Activated gamma-delta T cell treated with Interleukin-2 at 50 U/mL for 16 hours (primary cell): ENCODE measurements at regions not wholly inside any gene's neighbourhood (a gene's known extent, or its start where the extent isn't known, plus 50 kb on each side); places are given as distances from the start of the nearest gene placed in this dataset.
"Not testable (repeated sequence)": the region's sequence is repeated elsewhere in the genome, so short reads cannot be mapped to it uniquely, and the experiment has no call there.

Source experiments
- DNase-seq: peaks from one replicate; pipeline ENCODE4 v3.0.0-alpha.2; 2020

DNA sequence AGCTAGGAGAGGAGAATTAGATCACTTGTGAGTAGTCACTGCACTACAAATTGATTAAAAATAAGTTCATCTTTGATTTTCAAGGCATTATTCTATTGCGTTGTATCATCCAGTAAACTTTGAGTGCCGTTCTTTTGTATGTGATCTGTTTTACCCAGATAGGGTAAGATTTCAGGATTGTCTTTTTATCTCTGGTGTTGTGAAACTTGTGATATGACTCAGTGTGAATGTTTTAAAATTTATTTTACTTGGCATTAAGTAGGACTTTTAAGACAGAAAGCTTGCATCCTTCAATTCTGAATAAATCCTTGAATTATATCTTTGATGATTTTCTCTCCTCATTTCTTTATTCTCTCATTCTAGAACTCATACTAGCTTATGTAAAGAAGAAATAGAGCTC is 93.3 kb upstream of the ADAMTS5 start:
- DNase-seq = no peak

DNA sequence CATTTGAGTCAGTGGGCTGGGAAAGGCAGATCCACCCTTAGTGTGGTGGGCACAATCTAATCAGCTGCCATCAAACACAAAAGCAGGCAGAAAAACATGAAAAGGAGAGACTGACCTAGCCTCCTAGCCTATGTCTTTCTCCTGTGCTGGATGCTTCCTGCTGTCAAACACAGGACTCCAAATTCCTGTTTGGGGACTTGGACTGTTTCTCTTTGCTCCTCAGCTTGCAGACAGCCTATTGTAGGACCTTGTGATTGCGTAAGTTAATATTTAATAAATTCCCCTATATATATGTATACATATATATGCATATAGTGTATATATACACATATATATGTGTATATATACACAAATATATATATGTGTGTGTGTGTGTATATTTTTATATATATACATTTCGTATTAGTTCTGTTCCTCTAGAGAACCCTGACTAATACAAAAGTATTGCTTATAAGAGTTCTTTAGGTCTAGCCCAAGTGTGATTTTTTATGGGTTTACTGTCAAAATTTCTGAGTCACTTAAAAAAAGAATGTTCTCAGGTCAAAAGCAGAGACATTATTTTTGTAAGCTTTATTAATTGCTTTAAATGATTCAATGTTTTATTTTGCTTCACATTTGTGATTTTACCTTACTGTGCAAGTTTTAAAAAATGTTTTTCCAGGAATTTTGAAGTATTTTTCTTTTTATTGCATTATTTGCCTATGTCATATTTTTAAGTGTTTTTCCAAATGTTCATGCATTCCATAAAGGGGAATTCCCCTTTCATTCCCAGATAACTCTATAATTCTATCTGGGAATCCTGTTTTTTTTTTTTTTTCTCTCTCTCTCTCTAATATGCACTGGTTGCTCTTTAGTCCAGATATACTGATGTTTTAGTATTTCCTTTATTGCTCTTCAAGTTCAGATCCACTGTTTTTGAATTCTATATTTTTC is 92.1 kb upstream of the ADAMTS5 start:
- DNase-seq = no peak

DNA sequence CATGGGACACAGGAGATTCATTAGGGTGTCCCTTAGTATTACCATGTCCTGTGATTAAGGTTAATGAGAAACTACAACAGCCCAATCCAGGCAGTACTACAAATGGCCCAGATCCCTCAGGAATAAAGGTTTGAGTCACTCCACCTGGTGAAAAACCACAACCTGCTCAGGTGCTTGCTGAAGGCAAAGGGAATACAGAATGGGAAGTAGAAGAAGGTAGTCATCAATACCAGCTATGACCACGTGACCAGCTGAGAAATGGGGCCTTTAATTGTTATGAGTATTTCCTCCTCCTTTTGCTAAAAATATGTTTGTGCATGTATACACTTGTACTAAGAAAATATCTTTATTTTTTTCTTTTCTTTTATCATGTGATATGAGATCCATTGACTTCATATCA is 91.1 kb upstream of the ADAMTS5 start:
- no peak for DNase-seq

DNA sequence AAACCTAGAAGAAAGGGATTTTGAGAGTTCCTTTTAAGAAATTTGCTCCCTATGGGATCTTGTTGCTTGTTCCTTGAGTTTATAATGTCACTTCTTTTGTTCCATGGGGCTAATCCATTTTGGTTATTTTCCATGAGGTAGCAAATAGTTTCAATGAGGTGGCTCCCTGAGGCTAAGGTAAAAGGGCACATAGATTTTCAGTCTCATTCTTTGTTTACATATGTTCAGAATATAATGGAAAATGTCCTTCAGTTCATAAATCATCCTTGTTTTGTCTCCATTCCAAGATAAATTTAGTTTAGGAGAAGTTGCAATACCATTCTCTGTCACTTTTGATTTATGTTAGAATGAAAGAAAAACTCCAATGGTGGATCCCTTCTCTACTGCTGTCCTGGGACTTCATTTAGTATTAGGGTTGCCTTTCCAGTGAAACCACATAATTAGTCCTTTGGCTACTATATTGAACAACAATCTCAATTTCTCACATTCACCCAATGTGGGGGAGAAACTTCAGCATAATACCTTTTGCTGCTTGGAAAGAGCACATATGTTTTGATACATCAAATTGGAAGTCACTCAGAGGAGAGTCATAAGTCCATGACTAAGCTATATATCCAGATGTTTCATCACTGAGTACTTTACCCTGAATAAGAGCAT is 80.9 kb upstream of the ADAMTS5 start:
- DNase-seq = no peak

DNA sequence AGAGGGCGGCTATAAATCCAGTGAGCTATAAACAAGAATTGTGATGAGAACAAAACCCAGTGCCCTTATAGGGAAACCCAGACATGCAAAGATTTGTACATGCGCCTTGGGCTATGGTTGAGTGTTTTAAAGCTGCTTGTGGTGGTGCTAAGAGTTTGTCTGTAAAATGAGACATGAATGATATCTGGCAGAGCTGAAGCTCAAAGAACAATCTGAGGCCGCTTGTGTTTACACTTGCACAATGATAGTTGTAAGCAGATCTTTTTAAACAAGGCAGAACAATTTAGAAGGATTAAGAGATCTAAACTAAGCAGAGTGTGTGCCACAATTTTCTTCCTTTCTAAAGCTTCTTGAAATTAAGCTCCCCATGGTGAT is 80.4 kb upstream of the ADAMTS5 start:
- no peak for DNase-seq

DNA sequence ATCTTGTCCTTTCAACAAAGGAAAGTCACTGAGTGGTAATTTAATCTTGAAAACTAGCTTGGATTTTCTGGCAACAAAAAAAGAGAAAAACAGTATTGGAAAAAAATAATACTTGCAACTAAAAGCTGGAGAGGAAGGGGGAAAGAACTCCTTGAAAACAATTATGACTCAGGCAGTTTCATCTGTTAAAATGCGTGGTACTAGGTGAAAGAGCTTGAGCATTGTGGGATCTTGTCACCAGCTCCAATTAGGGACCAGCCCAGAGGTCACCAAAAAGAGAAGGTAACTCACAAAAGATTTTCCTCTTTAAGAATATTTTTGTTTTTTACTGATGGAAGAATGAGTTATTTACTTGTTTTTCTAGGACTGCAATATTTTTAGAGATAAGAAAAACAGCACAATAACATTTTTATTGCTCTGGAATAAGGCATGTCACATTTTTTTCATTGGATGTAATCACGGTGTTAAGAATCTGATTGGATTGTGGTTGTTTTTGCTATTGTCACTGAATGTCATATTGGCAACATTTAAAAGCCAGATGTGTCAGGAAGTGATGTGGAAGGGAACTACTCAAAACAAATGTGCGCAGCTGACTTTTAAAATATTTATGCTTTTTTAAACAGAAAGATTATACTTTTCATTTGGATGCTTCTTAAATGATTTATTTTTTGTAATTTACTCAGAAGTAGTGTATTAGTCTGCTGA is 78.5 kb upstream of the ADAMTS5 start:
- DNase-seq = no peak

DNA sequence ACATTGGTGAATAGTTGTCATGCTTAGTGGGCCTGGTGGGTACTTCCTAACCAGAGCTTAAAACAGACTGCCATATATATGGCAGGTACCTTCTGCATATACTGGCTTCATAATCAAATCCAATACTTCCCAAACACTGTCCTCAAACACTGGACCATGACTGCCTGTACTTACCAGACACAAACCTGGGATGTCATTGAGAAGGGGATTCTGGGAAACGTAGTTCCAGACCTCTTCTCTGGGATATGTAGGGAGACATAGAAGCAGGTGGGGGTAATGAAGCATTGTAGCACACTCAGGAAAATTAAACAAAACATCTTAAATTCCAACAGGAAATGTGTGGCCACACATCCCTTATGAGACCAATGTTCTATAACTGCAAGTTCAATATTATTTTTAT is 76.5 kb upstream of the ADAMTS5 start:
- DNase-seq = no peak

DNA sequence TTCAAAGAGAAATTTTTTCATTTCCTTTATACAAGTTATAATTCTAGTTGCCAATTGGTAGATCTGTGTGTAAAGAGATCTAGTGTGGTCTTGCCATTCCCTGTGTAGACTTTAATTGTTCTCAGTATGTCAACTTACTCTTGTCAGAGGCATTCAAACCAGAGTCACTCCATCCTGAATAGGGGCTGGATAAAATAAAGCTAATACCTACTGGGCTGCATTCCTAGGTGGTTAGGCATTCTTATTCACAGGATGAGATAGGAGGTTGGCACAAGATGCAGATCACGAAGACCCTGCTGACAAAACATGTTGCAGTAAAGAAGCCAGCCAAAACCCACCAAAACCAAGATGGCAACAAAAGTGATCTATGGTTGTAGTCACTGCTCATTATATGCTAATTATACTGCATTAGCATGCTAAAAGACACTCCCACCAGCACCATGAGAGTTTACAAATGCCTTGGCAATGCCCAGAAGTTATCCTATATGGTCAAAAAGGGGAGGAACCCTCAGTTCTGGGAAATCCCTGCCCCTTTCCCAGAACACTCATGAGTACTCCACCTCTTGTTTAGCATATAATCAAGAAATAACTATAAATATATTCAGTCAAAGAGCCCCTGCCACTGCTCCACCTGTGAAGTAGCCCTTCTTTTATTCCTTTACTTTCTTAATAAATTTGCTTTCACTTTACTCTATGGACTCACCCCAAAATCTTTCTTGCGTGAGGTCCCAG is 74.0 kb upstream of the ADAMTS5 start:
- DNase-seq = no peak

DNA sequence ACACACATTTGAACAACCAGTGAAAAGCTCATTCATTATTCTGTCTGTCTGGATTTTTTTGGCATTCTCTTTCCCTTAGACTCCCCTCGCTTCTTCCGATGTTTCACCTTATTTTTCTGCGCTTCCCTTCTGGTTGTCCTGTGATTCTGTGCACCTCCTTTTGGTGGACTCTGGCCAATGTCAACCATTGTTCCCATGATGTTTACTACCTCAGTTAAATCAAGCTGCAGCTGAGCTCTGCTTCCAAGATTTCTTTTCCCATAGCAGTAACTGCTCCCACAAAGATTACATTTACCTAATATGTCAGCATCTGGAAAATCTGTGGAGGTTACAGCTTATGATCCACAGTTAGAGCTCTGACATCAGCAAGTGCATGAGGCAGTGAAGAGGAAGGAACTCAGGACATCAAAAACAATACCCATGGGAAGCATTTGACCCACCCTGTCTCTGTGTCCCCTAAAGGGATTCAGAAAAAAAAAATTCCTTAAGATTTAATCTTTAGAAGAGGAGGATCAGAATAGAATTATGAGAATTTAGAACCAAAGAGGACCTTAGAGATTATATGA is 69.9 kb upstream of the ADAMTS5 start:
- no peak for DNase-seq

DNA sequence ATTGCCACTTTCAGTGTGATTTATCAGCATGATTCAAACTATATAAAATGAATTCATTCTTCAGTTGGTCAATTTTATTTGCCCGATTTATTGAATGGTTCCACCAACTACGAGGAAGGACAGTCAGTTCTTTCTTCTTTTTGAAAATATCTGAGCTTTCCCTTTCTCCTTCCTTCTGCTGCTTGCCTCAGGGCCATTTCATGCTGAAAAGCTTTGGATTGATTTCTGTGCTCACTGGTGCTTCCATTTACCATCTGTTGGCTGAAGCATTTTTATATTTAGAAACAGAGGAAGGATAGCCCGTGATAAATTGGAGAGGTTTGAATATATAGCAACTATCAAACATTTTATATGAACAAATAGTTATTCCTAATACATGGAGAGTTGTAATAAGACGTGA is 68.9 kb upstream of the ADAMTS5 start:
- DNase-seq = no peak

DNA sequence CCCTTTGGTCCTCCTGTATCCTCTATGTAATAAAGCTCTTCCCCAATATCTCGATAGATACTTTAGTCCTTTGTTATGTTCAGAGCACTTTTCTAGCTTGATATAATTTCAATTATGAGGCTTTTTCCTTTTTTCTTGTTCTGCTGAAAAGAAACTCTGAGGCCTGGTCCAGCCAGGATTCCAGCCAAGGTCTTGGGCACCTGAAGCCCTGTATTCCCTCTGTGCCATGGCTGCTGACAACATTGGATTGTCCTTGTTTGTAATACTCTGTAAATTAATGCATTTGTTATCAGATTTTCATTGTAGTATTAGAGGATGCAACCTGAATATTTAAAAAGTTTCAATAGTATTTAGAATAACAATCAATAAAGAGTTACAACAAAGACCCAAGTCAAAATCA is 67.9 kb upstream of the ADAMTS5 start:
- DNase-seq = no peak

DNA sequence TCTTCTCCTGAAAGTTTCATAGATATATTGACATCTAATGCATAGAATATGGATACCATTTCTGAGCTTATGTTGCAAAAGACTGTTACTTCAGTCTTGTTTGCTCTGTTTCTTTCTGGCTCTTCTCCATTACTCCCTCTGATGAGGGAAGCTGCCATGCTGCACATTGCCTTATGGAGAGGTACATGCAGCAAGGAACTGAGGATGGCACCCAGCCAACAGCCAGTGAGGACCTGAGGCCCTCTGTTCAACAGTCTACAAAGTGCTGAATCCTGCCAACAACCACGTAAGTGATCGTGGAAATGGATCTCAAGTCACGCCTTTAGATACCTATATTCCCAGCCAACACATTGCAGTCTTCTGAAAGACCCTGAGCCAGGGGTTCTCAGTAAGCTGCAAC is 66.6 kb upstream of the ADAMTS5 start:
- no peak for DNase-seq

DNA sequence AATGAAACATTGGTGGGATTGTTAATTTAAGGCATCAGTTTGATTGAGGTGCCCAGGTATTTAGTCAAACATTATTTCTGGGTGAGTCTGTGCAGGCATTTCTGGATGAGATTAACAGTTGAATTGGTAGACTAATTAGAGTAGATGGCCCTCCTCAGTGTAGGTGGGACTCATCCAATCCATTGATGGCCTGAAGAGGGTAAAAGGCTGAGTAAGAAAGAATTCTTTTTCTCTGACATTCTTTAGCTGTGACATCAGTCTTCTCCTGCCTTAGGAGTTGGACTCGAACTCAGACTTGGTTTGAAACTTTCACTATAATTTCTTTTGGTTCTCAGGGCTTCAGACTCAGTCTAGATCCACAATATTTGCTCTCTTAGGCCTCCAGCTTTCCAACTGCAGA is 59.6 kb upstream of the ADAMTS5 start:
- no peak for DNase-seq

DNA sequence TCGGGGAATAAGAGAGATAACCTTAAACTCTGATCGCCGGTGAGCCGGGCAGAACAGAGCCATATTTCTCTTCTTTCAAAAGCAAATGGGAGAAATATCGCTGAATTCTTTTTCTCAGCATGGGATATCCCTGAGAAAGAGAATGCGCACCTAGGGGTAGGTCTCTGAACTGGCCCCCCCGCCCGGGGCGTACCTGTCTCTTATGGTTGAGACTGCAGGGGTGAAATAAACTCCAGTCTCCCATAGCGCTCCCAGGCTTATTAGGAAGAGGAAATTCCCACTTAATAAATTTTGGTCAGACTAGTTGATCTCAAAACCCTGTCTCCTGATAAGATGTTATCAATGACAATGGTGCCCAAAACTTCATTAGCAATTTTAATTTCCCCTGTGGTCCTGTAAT is 58.8 kb upstream of the ADAMTS5 start:
- not testable (repeated sequence) for DNase-seq

DNA sequence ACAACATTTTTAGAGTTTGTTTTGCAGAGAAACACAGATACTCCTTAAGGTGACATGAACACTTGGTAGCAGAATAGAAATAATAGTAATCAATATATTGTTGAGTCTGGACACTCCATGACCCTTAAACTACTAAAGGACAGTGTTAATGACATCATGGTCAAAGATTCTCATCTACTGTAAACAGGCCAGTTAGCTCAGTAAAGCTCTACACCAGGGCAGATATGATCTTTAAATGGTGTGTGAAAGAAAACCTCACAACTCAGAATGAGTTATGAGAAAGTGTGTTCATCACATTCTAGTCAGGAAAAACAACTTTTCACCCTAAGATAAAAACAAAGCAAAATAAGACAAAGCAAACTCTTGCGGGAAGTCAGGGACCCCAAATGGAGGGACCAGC is 58.1 kb upstream of the ADAMTS5 start:
- DNase-seq = no peak

DNA sequence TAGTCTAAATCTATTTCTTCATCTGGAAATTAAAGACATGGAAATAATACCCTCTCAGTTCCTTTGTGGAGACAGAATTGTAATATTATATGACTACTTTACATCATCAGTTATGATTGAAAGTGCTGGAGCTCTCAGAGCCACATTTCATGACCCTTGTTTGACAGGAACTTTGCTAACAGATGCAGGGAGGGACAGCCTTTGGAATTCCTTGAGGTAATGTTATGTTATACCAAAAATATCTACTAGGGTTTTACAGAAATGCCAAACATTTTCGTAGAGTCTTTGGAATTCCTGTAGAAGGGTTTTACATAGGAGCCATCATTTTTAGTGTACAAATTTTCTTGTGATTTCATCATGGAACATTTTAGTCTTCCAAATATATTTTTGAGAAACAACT is 57.4 kb upstream of the ADAMTS5 start:
- DNase-seq = no peak

DNA sequence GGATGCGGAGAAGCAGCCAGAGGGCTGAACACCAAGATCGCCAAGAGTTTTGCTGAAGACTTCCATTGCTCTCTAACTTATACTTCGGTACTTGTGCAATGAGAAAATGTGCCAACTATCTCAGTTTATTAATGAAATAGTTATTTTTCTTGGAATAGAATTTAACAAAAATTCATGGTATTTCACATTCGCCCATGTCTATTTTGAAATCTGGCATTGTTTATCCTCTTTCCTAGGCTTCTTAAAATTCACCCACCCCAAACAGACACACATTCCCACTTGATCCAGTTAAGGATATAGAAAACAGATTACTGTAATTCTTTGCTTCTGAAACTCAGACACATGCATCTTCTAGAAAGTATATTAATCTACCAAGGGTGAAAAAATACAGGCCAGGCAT is 56.3 kb upstream of the ADAMTS5 start:
- DNase-seq = no peak

DNA sequence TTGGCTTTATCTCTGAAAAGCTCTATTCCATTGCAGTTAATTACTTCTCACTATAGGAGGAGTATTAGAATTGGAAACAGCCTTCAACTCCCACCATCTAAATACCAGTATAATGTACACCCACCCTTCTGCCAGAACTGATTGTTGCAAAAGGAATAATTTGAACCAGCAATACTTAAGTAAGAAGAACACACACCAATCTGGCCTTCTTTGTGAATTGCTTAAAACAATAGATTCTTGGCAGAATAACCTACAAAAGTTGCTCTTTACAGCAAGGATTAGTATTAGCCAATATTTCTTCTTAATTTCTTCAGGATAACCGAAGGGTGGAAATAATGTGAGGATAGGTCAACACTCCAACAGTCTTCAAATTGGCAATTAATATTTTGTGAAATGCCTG is 54.9 kb upstream of the ADAMTS5 start:
- DNase-seq = no peak

DNA sequence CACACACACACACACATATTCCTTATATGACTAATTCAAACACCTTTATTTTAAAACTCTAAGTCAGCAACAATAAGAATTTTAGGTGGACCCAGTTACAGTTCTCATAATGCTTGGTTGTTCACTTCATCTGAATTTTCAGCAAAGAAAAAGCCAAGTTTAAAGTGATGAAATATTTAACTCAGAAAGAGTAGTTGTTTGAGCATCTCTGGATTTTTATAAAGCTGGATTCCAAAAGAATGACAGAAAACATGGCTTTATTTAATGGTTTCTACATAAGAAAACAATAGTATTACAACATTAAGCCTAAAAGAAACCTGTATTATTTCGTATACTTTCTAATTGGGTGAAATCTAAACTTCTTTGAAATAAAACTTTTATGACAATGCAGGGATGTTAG is 54.2 kb upstream of the ADAMTS5 start:
- no peak for DNase-seq

DNA sequence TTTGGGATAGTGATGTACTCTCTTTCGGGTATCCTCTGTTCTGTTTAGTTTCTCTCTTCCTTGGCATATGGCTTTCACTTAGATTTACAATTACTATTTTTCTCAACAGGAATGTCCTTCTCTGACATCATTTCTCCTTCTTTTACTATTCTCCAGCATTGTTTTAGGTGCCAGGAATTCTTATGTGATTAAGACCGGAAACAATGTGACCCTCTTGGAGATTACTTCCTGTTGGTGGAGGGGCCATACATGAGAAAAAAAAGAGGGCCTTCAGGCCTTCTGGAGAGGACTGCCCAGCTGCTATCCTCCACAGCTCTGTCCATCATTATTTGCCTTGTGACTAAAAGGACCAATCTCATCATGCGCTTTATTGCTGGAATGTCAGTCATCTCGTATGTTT is 50.4 kb upstream of the ADAMTS5 start:
- DNase-seq = no peak
